HG02623 (cell line): ENCODE measurements at regions not wholly inside any gene's neighbourhood (a gene's known extent, or its start where the extent isn't known, plus 50 kb on each side); places are given as distances from the start of the nearest gene placed in this dataset.

ENCODE experiments used
- ATAC-seq: cut with Tn5 transposase; IDR thresholded peaks from one replicate; pipeline ENCODE4 v1.9.1; 2021; ENCODE audit warnings: moderate library complexity; ENCODE audit not compliant: unreplicated experiment

GRCh38 chr15:62922514-62922913 is 120.0 kb upstream of the TPM1 start:
- ATAC-seq: no peak

- ATAC-seq: no peak
Measured at GRCh38 chr15:62925875-62926274, 116.7 kb upstream of the TPM1 start.

DNA sequence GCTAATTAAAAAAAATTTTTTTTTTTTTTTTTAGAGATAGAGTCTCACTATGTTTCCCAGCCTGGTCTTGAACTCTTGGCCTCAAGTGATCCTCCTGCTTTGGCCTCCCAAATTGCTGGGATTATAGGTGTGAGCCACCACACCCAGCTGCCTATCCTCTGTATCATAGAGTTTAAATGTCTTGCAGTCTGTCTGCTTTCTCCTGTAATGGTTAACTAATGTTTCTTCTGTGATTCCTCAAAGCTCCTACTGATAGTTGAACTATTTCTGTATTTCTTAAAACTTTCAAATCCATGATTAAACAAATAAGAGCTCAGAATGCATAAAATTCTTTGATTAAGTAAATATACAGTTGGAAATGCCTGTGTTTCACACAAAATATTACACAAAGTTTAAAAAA is 115.4 kb upstream of the TPM1 start:
- no peak for ATAC-seq

- no peak for ATAC-seq
Measured at GRCh38 chr15:62927836-62928235, 114.7 kb upstream of the TPM1 start.

GRCh38 chr15:62928242-62928999 is 114.1 kb upstream of the TPM1 start:
- no peak for ATAC-seq

- ATAC-seq: no peak
Measured at GRCh38 chr15:62929000-62929357, 113.6 kb upstream of the TPM1 start.

GRCh38 chr15:62931650-62932049 is 110.9 kb upstream of the TPM1 start:
- no peak for ATAC-seq

DNA sequence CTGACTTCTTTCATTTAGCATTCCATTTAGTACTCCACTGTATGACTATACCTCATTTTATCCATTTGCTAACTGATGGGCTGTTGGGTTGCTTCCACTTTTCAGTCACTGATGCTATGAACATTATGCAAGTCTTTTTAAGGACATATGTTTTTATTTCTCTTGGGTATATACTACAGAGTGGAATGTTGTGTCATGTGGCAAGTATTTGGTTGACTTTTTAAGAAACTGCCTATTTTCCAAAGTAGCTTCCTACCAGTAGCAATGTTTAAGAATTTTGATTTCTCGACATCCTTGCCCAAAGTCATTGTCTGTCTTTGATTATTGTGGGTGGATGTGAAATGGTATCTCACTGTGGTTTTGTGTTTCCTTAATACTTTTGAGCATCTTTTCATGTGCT is 110.1 kb upstream of the TPM1 start:
- ATAC-seq: no peak

DNA sequence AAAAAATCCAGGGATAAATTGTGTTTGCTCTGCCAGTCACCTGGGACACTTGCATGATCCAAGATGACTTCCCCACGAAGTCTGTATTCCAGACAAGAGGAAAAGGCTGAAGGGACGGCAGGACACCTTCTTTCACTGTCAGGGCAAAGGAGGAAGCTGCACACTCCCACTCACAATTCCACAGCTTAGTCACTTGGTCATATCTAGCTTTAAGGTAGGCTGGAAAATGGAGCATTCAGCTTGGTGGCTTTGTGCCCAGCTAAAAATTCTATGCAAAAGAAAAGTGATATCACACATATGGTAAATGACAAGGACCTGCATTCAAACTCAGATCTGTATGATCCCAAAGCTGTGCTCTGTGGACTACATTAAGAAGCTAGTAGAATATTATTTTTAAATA is 109.2 kb upstream of the TPM1 start:
- no peak for ATAC-seq

- no peak for ATAC-seq
Measured at GRCh38 chr15:62934236-62934971, 108.1 kb upstream of the TPM1 start.

DNA sequence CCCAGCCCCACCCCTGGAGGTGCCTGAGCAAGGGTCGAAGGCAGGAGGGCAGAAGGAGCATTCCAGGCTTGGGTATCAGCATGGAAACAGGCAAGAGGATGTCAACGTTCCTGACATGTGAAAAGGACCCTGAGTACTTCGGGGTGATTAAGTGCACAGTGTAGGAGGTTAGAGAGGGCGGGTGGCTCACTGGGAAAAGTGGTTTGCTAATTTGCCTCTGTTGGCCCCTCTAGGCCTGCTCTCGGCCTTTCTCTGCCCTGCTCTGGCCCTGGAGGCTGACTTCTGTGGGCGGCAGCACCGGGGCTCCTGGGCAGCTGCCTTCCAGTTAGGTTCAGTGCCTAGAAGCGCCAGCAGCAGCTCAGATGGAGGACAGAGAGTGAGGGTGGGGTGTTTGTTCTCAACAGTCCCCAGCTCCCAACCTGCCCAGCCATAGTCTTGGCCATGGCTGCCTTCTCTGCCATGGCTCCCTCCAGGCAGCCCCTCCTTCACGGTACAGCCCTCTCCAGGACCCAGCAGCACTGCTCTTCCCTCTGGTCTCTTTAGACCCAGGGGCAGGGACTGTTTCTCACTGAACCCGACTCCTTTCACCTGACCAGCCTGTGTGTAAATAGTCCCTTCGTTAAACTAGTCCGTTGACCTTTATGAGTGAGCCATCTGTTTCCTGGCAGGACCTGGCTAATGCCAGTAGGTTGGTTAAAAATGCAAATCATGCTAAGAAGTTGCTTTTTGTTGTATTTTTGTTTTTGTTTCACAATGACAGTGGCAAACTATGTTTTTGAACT is 107.1 kb upstream of the TPM1 start:
- no peak for ATAC-seq

GRCh38 chr15:62938825-62939224 is 103.7 kb upstream of the TPM1 start:
- no peak for ATAC-seq

DNA sequence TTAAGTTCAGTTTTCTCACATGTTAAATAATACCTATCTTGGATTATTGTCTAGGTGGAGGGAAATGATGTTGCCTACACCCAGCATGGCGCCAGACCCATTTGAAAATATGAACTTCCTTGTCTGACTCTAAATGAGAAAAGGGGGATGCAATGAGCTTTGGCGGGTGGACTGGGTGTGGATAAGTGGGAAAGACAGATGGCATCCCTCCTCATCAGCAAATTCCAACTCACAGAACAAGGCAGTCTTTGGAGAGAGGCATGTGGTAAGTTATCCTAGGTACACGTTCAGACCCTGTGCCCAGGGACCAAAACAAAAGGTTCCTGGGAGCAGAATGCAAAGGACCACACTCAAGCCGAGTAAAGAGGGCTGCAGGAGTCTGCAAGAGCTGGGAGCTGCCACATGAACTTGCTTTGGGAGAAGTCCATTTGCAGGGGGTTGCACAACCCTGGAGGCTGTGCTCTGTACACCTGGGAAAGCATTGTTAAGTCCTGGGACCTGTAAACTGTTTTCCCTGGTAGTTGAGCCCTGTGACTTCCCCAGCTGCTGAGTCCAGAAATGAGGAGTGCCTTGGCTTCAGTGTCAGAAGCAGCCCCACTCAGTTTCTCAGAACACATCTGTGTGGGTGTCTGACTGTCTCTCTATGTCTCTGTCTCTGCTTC is 102.3 kb upstream of the TPM1 start:
- ATAC-seq: no peak

DNA sequence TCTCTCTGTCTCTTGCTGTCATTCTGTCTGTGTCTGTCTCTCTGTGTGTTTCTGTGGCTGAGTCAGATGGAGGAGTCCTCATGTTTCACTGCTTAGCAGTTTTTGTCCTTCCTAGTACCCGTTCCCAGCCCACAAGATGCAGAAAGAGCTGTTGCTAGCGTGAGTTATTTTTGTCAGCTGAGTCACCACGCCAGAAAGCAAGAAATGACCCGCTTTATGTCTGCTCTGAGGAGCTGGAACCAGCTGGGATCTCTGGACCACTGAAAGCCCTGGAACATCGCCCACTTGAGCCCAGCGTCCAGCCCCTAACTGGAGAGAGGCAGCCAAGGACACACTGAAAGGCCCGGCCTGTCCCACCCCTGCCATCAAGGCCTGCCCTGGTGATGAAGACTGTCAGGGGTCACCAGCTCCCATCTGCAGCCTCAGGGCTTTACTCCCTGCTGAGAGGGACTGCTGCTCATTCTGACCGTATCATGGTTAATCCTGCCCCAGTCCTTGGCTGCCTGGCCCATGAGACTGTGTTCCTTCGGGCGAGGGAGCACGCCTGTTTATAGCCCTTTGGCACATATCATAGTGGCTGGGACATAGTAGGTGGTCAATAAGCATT is 101.7 kb upstream of the TPM1 start:
- no peak for ATAC-seq

- ATAC-seq: no peak
Measured at GRCh38 chr15:62941699-62942098, 100.8 kb upstream of the TPM1 start.

DNA sequence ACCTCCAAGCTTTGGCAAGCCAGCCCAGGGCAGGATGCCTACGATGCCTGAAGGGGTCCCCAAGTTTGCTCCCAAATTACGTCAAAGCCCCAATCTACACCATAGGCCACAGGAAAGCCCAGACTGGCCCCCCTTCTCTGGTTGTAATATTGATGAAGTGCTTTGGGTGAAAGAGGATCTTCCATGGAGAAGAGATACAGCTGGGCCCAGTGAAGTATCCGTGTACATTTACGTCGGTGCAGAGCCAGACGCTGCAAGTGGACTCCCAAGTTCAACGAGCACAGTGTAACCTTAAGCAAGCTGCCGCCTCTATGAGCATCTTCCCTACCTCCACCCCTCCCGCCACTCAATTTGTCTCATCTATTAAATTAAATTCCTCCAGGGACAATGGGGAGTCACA is 100.1 kb upstream of the TPM1 start:
- no peak for ATAC-seq

DNA sequence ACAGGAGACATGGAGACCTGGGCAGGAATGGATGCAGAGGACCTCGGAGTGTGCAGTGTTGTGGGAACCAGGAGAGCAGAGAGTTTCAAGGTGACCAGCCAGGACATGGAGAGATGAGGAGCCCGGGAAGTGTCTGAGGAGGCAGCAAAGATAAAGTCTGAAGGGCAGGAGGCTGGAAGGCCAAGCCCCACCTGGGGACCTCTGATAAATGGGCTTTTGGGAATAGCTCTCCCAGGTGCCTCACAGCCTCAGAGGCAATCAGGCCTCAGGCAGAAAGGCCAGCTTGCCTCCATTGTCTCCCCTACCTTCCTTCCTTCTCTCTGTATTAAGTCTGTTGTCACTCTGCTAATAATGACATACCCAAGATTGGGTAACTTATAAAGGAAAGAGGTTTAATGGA is 97.5 kb upstream of the TPM1 start:
- no peak for ATAC-seq

- no peak for ATAC-seq
Measured at GRCh38 chr15:62945760-62946159, 96.8 kb upstream of the TPM1 start.

- no peak for ATAC-seq
Measured at GRCh38 chr15:62946940-62947339, 95.6 kb upstream of the TPM1 start.

DNA sequence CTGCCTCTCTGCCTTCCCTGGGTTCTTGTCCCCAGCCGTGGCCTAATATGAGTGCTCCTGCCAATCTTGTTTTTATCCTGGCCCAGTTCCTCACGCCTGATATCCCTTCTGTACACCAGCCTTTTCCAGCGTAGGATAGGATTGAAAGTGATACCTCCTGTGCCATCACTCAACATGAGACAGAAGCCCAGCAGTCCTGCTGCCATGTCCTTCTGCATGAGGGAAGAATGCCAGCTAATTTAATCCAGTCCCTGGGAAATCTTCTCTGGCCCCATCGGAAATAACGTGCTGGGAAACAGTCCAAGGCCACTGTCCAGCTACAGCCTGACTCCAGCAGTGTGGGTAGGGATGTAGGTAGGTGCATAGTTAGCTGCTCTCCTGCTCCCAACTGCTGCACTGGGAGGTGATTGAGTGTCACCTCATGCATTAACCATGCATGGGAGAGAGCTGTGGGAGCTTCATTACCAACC is 92.0 kb upstream of the TPM1 start:
- ATAC-seq: no peak

GRCh38 chr15:62951481-62951880 is 91.1 kb upstream of the TPM1 start:
- ATAC-seq: no peak
